ENCODE measurements at regions not wholly inside any gene's neighbourhood (a gene's known extent, or its start where the extent isn't known, plus 50 kb on each side); places are given as distances from the start of the nearest gene placed in this dataset.
"Not testable (repeated sequence)": the region's sequence is repeated elsewhere in the genome, so short reads cannot be mapped to it uniquely, and the experiment has no call there.

DNA sequence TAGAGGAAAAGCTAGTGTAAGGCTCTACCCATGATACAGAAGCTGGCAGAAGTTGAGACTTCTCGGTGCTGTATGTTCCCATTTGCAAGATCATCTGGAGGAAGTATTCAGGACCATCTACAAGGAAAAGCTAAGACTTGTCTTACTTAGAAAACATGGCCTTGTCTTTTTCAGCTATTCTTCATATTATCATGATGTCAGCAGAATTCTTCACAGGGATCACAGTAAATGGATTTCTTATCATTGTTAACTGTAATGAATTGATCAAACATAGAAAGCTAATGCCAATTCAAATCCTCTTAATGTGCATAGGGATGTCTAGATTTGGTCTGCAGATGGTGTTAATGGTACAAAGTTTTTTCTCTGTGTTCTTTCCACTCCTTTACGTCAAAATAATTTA is 79.6 kb upstream of the SCIN start:
- TF ChIP-seq, protein P1, sequence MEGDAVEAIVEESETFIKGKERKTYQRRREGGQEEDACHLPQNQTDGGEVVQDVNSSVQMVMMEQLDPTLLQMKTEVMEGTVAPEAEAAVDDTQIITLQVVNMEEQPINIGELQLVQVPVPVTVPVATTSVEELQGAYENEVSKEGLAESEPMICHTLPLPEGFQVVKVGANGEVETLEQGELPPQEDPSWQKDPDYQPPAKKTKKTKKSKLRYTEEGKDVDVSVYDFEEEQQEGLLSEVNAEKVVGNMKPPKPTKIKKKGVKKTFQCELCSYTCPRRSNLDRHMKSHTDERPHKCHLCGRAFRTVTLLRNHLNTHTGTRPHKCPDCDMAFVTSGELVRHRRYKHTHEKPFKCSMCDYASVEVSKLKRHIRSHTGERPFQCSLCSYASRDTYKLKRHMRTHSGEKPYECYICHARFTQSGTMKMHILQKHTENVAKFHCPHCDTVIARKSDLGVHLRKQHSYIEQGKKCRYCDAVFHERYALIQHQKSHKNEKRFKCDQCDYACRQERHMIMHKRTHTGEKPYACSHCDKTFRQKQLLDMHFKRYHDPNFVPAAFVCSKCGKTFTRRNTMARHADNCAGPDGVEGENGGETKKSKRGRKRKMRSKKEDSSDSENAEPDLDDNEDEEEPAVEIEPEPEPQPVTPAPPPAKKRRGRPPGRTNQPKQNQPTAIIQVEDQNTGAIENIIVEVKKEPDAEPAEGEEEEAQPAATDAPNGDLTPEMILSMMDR (IDR thresholded peaks at IDR 0.05; ENCODE audit: low read depth, low read length, missing control alignments): no peak
- in situ Hi-C loops (cut with HindIII; ENCODE audit: low pct_ligation_motif_present, low sequenced_read_pairs): no loop called here
- Histone ChIP-seq H3K36me3 (replicated peaks) (no peaks in the 10 kb centered on the region), H3K27me3 (replicated peaks) (no peaks in the 10 kb centered on the region), H3K4me3 (ENCODE audit: low read depth, low read length) (no peak overlapping the region), H3K27ac (no peak overlapping the region)
- DNase-seq: no peak

DNA sequence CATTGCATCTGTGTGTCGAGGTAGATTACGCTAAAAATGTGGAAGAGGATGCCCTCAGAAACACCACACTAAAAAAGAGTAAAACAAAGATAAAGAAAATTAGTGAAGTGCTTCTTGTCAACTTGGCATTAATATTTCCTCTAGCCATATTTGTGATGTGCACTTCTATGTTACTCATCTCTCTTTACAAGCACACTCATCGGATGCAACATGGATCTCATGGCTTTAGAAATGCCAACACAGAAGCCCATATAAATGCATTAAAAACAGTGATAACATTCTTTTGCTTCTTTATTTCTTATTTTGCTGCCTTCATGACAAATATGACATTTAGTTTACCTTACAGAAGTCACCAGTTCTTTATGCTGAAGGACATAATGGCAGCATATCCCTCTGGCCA is 79.0 kb upstream of the SCIN start:
- no peak for DNase-seq
- Histone ChIP-seq H3K27ac (no peak overlapping the region), H3K36me3 (replicated peaks) (no peaks in the 10 kb centered on the region), H3K4me3 (ENCODE audit: low read depth, low read length) (no peak overlapping the region), H3K27me3 (replicated peaks) (no peaks in the 10 kb centered on the region)
- TF ChIP-seq, protein P1 (IDR thresholded peaks at IDR 0.05; ENCODE audit: low read depth, low read length, missing control alignments): no peak
- in situ Hi-C loops (cut with HindIII; ENCODE audit: low pct_ligation_motif_present, low sequenced_read_pairs): no loop called here

DNA sequence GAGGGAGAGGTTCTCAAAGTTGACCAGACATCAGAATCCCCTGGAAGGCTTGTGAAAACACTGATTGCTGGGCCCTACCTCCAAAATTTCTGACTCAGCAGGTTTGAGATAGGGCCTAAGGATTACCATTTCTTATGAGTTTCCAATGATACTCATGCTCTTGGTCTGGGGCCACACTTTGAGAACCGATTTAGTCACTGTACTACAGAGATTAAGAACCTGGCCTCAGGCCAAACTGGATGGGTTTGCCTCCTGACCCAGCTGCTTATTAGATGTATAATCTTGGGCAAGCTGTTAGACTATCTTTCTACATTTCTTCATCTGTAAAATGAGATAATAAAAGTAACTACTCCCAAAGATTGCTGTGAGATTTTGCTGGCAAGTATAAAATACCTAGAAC is 77.1 kb upstream of the SCIN start:
- TF ChIP-seq, protein P1 (IDR thresholded peaks at IDR 0.05; ENCODE audit: low read depth, low read length, missing control alignments): no peak
- DNase-seq: peak; percentile 50
- in situ Hi-C loops (cut with HindIII; ENCODE audit: low pct_ligation_motif_present, low sequenced_read_pairs): no loop called here
- Histone ChIP-seq H3K27me3 (replicated peaks) (no peaks in the 10 kb centered on the region), H3K27ac (no peak overlapping the region), H3K36me3 (replicated peaks) (no peaks in the 10 kb centered on the region), H3K4me3 (ENCODE audit: low read depth, low read length) (no peak overlapping the region)

DNA sequence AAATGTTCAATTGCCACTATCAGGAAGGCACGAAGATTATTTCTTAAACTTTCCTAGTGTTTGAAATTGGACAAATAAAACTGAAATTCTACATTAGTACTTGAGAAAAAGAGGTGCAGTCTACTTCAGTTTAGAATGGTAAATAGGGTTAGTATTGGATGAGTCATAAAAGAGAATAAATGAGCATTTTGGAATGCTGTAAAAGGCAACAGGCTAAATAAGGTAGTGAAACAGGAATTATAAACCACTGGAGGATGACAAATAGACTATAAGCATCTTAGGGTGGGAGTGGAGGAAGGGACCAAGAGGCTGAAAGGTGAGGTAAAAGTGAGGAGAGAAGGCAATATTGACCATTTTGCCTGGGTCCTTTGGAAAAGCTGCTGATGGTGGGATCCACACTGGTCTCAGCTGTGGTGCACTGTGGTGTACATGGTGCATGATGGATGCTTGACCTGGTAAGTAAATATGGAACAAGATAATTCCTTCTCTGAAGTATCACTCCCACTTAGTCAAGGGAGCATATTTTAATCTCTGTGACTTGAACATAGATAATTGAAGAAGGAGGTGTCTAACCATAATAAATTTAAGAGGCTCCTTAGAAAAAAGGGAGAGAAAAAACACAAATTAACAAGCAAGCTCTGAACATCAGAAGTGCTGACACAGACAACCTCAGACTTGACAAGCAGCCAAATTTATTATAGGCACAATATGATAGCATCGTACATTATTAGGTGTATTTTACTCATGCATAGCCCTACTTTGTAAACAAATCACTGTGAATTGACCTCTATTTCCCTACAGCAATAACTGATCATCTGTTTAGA is 76.4 kb upstream of the SCIN start:
- no peak for DNase-seq
- H3K27ac ChIP-seq: no peak overlapping the region
- in situ Hi-C loops (cut with HindIII; ENCODE audit: low pct_ligation_motif_present, low sequenced_read_pairs): no loop called here
- no peak overlapping the region for H3K4me3 ChIP-seq (ENCODE audit: low read depth, low read length)
- TF ChIP-seq, protein P1 (IDR thresholded peaks at IDR 0.05; ENCODE audit: low read depth, low read length, missing control alignments): no peak
- H3K27me3 ChIP-seq (replicated peaks): no peaks in the 10 kb centered on the region
- H3K36me3 ChIP-seq (replicated peaks): no peaks in the 10 kb centered on the region

DNA sequence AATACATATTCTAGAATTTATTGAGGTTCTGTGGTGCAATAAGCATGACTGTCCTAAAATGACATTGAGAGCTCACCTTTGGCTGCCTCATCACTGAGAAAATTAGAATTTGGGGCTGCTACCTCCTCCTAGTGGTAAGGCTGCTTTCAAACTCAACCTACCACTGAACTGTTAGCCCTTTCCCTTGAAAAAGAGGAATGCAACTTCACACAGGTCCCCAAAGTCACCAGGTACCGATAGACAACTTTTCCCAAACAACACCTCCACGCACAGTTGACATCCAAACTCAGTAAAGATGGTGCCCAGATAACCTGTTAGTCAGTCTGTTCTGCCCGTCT is 75.9 kb upstream of the SCIN start:
- in situ Hi-C loops (cut with HindIII; ENCODE audit: low pct_ligation_motif_present, low sequenced_read_pairs): no loop called here
- DNase-seq: no peak
- H3K27me3 ChIP-seq (replicated peaks): no peaks in the 10 kb centered on the region
- TF ChIP-seq, protein P1 (IDR thresholded peaks at IDR 0.05; ENCODE audit: low read depth, low read length, missing control alignments): peak; percentile 23
- no peak overlapping the region for H3K4me3 ChIP-seq (ENCODE audit: low read depth, low read length)
- H3K27ac ChIP-seq: no peak overlapping the region
- H3K36me3 ChIP-seq (replicated peaks): no peaks in the 10 kb centered on the region

DNA sequence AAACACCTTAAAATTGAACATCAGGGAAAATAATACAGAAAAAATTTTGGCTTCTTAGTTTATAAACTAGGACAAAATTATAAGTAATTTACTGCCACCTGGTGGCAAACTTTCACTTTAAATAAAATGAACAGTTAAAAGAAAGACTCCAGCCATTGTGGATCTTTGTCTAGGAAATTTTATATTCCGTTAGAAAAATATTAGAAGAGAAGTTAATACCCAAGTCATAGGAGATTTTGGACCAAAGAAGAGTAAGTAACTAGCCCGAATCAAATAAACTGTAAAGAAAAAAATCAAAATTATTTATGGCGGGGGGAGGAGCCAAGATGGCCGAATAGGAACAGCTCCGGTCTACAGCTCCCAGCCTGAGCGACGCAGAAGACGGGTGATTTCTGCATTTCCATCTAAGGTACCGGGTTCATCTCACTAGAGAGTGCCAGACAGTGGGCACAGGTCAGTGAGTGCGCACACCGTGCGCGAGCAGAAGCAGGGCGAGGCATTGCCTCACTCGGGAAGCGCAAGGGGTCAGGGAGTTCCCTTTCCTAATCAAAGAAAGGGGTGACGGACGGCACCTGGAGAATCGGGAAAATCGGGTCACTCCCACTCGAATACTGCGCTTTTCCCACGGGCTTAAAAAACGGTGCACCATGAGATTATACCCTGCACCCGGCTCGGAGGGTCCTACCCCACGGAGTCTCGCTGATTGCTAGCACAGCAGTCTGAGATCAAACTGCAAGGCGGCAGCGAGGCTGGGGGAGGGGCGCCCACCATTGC is 73.4 kb upstream of the SCIN start:
- DNase-seq: peak; percentile 24
- in situ Hi-C loops (cut with HindIII; ENCODE audit: low pct_ligation_motif_present, low sequenced_read_pairs); H3K27ac ChIP-seq; H3K4me3 ChIP-seq (ENCODE audit: low read depth, low read length); H3K27me3 ChIP-seq (replicated peaks); H3K36me3 ChIP-seq (replicated peaks): not testable (repeated sequence)
